ENCODE measurements at regions not wholly inside any gene's neighbourhood (a gene's known extent, or its start where the extent isn't known, plus 50 kb on each side); places are given as distances from the start of the nearest gene placed in this dataset.

- intact Hi-C loops (cut with micrococcal nuclease), result loop anchor here (10.0 kb wide), 1 partner anchor 1152 kb away; no protein-coding TSS in a partner anchor
Observed at GRCh38 chr6:14273191-14273590, 155.6 kb downstream of the CD83 start.

GRCh38 chr6:14274016-14274415 is 156.4 kb downstream of the CD83 start:
- intact Hi-C loops (cut with micrococcal nuclease), result loop anchor here (10.0 kb wide), 1 partner anchor 1151 kb away; no protein-coding TSS in a partner anchor

GRCh38 chr6:14274546-14275492 is 157.2 kb downstream of the CD83 start:
- intact Hi-C loops (cut with micrococcal nuclease), result loop anchor here (10.0 kb wide), 1 partner anchor 1150 kb away; no protein-coding TSS in a partner anchor

- intact Hi-C loops (cut with micrococcal nuclease), result loop anchor here (10.0 kb wide), 1 partner anchor 1149 kb away; no protein-coding TSS in a partner anchor
Observed at GRCh38 chr6:14275493-14275851, 157.9 kb downstream of the CD83 start.

GRCh38 chr6:14276071-14276470 is 158.5 kb downstream of the CD83 start:
- intact Hi-C loops (cut with micrococcal nuclease), result loop anchor here (2.0 to 10.0 kb wide), 4 partner anchors 179 to 1149 kb away; no protein-coding TSS in a partner anchor

GRCh38 chr6:14276667-14277404 is 159.3 kb downstream of the CD83 start:
- intact Hi-C loops (cut with micrococcal nuclease), result loop anchor here (1.0 to 10.0 kb wide), 8 partner anchors 66 to 1346 kb away; no protein-coding TSS in a partner anchor

GRCh38 chr6:14277405-14277930 is 159.9 kb downstream of the CD83 start:
- intact Hi-C loops (cut with micrococcal nuclease), result loop anchor here (1.0 to 10.0 kb wide), 8 partner anchors 66 to 1346 kb away; no protein-coding TSS in a partner anchor

GRCh38 chr6:14278006-14278405 is 160.4 kb downstream of the CD83 start:
- intact Hi-C loops (cut with micrococcal nuclease), result loop anchor here (10.0 kb wide), 1 partner anchor 1147 kb away; no protein-coding TSS in a partner anchor

GRCh38 chr6:14278446-14278845 is 160.9 kb downstream of the CD83 start:
- intact Hi-C loops (cut with micrococcal nuclease), result loop anchor here (10.0 kb wide), 1 partner anchor 1146 kb away; no protein-coding TSS in a partner anchor

GRCh38 chr6:14280006-14280510 is 162.5 kb downstream of the CD83 start:
- intact Hi-C loops (cut with micrococcal nuclease), result no loop called here

- intact Hi-C loops (cut with micrococcal nuclease), result no loop called here
Observed at GRCh38 chr6:14280766-14281293, 163.3 kb downstream of the CD83 start.

GRCh38 chr6:14281811-14282660 is 164.5 kb downstream of the CD83 start:
- intact Hi-C loops (cut with micrococcal nuclease), result no loop called here

GRCh38 chr6:14282854-14283505 is 165.4 kb downstream of the CD83 start:
- intact Hi-C loops (cut with micrococcal nuclease), result no loop called here

- intact Hi-C loops (cut with micrococcal nuclease), result no loop called here
Observed at GRCh38 chr6:14283600-14284235, 166.1 kb downstream of the CD83 start.

- intact Hi-C loops (cut with micrococcal nuclease), result no loop called here
Observed at GRCh38 chr6:14284969-14285590, 167.5 kb downstream of the CD83 start.

GRCh38 chr6:14286144-14286543 is 168.6 kb downstream of the CD83 start:
- intact Hi-C loops (cut with micrococcal nuclease), result no loop called here

GRCh38 chr6:14286634-14287428 is 169.3 kb downstream of the CD83 start:
- intact Hi-C loops (cut with micrococcal nuclease), result no loop called here

- intact Hi-C loops (cut with micrococcal nuclease), result no loop called here
Observed at GRCh38 chr6:14287707-14288106, 170.1 kb downstream of the CD83 start.

All from T-helper 1 cell treated with Interleukin-12 subunit alpha and Interleukin-12 subunit beta and Interleukin-4 antibody, amounts not matched to agents 30 ng/mL and 1 ng/mL, for 36 hours (primary cell).